NCI-H748 (cell line): ENCODE measurements at regions not wholly inside any gene's neighbourhood (a gene's known extent, or its start where the extent isn't known, plus 50 kb on each side); places are given as distances from the start of the nearest gene placed in this dataset.
A peak's percentile ranks its signal among the peaks of the same experiment; 100 is the strongest.

Experiments used
- DNase-seq: peaks from one replicate; lab custom pipeline; 2025; ENCODE audit not compliant: unreplicated experiment; lab: John Stamatoyannopoulos, UW

GRCh38 chr10:114767986-114768821 is 53.4 kb upstream of the FHIP2A start:
- peak; percentile 43 for DNase-seq

DNA sequence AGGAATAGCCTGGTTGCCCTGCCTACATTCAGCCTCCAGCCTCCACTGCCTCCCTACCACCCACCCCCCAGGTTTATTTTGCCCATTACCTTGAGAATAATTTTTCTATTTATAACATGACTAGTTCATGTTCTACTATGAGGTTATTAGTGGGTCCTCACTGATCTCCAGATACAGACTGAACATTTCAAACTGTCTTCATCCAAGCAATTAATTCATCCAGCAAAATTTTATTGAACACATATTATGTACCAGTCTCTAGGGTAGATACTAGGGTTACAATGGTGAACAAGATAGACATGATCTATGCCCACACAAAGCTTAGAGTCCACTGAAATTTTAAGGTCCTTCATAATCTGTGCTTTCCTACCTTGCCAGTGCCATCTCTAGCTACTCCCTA is 51.6 kb upstream of the FHIP2A start:
- no peak for DNase-seq

DNA sequence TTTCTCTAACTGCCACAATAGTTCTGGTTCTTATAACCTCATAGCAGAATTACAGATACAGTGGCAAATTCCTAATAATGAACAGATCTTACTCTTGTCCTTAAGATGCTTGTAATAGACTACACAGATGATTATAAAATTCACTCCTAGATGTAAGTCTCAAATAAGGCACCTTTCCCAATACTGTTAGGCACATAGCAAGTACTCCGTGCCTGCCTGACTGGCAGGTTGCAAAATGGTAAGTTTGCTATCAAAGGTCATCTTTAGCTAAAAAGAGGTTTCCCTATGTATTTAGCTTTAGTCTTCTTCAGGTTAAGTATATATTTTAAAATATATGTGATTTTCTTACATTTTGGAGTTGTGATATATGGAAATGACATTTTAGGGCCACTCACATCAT is 50.4 kb upstream of the FHIP2A start:
- DNase-seq, result no peak

- DNase-seq, result no peak
These were observed 49.8 kb upstream of the FHIP2A start for GRCh38 chr10:114771749-114772148.
